ENCODE measurements at regions not wholly inside any gene's neighbourhood (a gene's known extent, or its start where the extent isn't known, plus 50 kb on each side); places are given as distances from the start of the nearest gene placed in this dataset.
A peak's percentile ranks its signal among the peaks of the same experiment; 100 is the strongest.

GRCh38 chr6:104579310-104579863, 280.3 kb downstream of the HACE1 start:
- no peak for DNase-seq (ENCODE audit: extremely low read depth, low read depth, low spot score)

- no peak for DNase-seq (ENCODE audit: extremely low read depth, low read depth, low spot score)
These were observed 284.2 kb downstream of the HACE1 start for GRCh38 chr6:104575536-104575935.

- DNase-seq (ENCODE audit: extremely low read depth, low read depth, low spot score): no peak
These were observed 285.5 kb downstream of the HACE1 start for GRCh38 chr6:104574135-104574750.

GRCh38 chr6:104573350-104573749, 286.4 kb downstream of the HACE1 start:
- DNase-seq (ENCODE audit: extremely low read depth, low read depth, low spot score): no peak

GRCh38 chr6:104572901-104573300, 286.8 kb downstream of the HACE1 start:
- peak; percentile 62 for DNase-seq (ENCODE audit: extremely low read depth, low read depth, low spot score)

- no peak for DNase-seq (ENCODE audit: extremely low read depth, low read depth, low spot score)
These were observed 293.3 kb downstream of the HACE1 start for GRCh38 chr6:104566411-104566810.

GRCh38 chr6:104563306-104563705, 296.4 kb downstream of the HACE1 start:
- DNase-seq (ENCODE audit: extremely low read depth, low read depth, low spot score): no peak

GRCh38 chr6:104559435-104560202, 300.1 kb downstream of the HACE1 start:
- no peak for DNase-seq (ENCODE audit: extremely low read depth, low read depth, low spot score)

GRCh38 chr6:104558746-104559145, 301.0 kb downstream of the HACE1 start:
- DNase-seq (ENCODE audit: extremely low read depth, low read depth, low spot score): no peak

GRCh38 chr6:104548297-104548696, 311.4 kb downstream of the HACE1 start:
- DNase-seq (ENCODE audit: extremely low read depth, low read depth, low spot score): no peak

GRCh38 chr6:104541411-104541810, 318.3 kb downstream of the HACE1 start:
- DNase-seq (ENCODE audit: extremely low read depth, low read depth, low spot score): no peak

GRCh38 chr6:104540743-104541142, 319.0 kb downstream of the HACE1 start:
- no peak for DNase-seq (ENCODE audit: extremely low read depth, low read depth, low spot score)

GRCh38 chr6:104539173-104539572, 320.5 kb downstream of the HACE1 start:
- DNase-seq (ENCODE audit: extremely low read depth, low read depth, low spot score): no peak

GRCh38 chr6:104537872-104538271, 321.8 kb downstream of the HACE1 start:
- no peak for DNase-seq (ENCODE audit: extremely low read depth, low read depth, low spot score)

- no peak for DNase-seq (ENCODE audit: extremely low read depth, low read depth, low spot score)
These were observed 322.5 kb downstream of the HACE1 start for GRCh38 chr6:104537180-104537579.

GRCh38 chr6:104532462-104532861, 327.3 kb downstream of the HACE1 start:
- DNase-seq (ENCODE audit: extremely low read depth, low read depth, low spot score): no peak

- no peak for DNase-seq (ENCODE audit: extremely low read depth, low read depth, low spot score)
These were observed 328.1 kb downstream of the HACE1 start for GRCh38 chr6:104531646-104532045.

GRCh38 chr6:104527761-104528415, 331.8 kb downstream of the HACE1 start:
- DNase-seq (ENCODE audit: extremely low read depth, low read depth, low spot score): no peak

GRCh38 chr6:104527311-104527710, 332.4 kb downstream of the HACE1 start:
- no peak for DNase-seq (ENCODE audit: extremely low read depth, low read depth, low spot score)

GRCh38 chr6:104526376-104526775, 333.3 kb downstream of the HACE1 start:
- no peak for DNase-seq (ENCODE audit: extremely low read depth, low read depth, low spot score)

- DNase-seq (ENCODE audit: extremely low read depth, low read depth, low spot score): peak; percentile 55
These were observed 333.9 kb downstream of the HACE1 start for GRCh38 chr6:104525677-104526322.
